ENCODE measurements at regions not wholly inside any gene's neighbourhood (a gene's known extent, or its start where the extent isn't known, plus 50 kb on each side); places are given as distances from the start of the nearest gene placed in this dataset.
"Not testable (repeated sequence)": the region's sequence is repeated elsewhere in the genome, so short reads cannot be mapped to it uniquely, and the experiment has no call there.

DNA sequence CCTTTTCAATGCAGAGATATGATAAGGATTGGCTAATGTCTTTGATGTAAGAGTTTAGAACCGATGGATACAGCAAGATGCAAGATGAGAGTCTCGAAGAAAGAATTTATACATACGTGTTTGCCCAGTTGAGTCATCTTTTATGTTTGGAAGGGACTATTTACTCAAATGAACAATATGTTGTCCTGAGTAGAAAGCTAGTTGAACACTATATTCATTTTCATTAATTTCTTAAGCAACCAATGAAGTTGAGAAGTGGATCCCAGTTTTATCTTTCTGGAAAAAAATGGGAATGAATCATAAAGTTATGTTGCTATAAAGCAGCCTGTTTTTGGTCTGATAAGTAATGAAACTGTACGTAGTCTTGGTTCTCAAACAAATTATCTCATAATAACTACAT lies 1431.7 kb upstream of the FLRT2 start:
- TF ChIP-seq POLR2A (IDR thresholded peaks at IDR 0.05) (no peak), EP300 (IDR thresholded peaks at IDR 0.05) (no peak)
- TF ChIP-seq, protein P1, sequence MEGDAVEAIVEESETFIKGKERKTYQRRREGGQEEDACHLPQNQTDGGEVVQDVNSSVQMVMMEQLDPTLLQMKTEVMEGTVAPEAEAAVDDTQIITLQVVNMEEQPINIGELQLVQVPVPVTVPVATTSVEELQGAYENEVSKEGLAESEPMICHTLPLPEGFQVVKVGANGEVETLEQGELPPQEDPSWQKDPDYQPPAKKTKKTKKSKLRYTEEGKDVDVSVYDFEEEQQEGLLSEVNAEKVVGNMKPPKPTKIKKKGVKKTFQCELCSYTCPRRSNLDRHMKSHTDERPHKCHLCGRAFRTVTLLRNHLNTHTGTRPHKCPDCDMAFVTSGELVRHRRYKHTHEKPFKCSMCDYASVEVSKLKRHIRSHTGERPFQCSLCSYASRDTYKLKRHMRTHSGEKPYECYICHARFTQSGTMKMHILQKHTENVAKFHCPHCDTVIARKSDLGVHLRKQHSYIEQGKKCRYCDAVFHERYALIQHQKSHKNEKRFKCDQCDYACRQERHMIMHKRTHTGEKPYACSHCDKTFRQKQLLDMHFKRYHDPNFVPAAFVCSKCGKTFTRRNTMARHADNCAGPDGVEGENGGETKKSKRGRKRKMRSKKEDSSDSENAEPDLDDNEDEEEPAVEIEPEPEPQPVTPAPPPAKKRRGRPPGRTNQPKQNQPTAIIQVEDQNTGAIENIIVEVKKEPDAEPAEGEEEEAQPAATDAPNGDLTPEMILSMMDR (IDR thresholded peaks at IDR 0.05) = no peak
- Histone ChIP-seq H3K27ac (no peak overlapping the region), H3K9me3 (no peaks in the 10 kb centered on the region), H3K4me3 (no peak overlapping the region), H3K27me3 (no peaks in the 10 kb centered on the region), H3K4me1 (peaks cover 0 to 6% (median 0%) of the 10 kb centered on the region in 4 donors), H3K36me3 (no peaks in the 10 kb centered on the region)
- DNase-seq = no peak
- intact Hi-C loops (cut with DNase I) = no loop called here
- 90 to 91% methylated on average over 4 of the region's 4 CpGs for WGBS, 2 donors

- H3K4me3 ChIP-seq; H3K27me3 ChIP-seq; intact Hi-C loops (cut with DNase I); H3K9me3 ChIP-seq; DNase-seq; H3K36me3 ChIP-seq; H3K4me1 ChIP-seq; H3K27ac ChIP-seq: not testable (repeated sequence)
- 93 to 98% methylated on average over 27 of the region's 27 CpGs for WGBS, 2 donors
Measured at GRCh38 chr14:84099560-84099959, 1430.4 kb upstream of the FLRT2 start.

DNA sequence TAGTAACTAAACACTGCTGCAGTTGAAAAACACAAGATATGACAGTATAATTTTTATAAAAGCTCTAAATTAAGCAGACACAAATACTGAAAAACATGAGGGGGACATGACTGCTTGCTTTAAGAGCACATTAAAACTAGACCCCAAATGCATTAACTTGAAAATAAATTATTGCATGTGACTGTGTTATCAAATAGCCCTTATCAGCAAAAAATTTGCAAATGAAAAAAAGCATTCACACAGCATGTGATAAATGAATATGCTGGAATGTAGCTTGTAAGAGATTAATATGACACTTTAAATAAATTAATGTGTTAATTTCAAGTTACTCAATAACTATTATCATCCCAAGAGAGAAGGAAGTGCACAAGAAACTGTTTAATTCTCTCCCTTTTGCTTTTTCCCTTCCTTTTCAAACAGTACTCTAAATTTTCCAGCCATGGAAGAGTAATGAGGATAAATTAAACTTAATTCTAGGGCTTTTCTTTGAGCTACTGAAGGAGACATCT lies 1422.1 kb upstream of the FLRT2 start:
- DNase-seq = no peak
- intact Hi-C loops (cut with DNase I) = no loop called here
- H3K27ac ChIP-seq = no peak overlapping the region
- H3K4me3 ChIP-seq = no peak overlapping the region
- H3K36me3 ChIP-seq = no peaks in the 10 kb centered on the region
- no peaks in the 10 kb centered on the region for H3K4me1 ChIP-seq
- TF ChIP-seq, protein P1 (IDR thresholded peaks at IDR 0.05) = no peak
- TF ChIP-seq EP300 (IDR thresholded peaks at IDR 0.05) (no peak), POLR2AphosphoS5 (IDR thresholded peaks at IDR 0.05) (no peak), POLR2A (IDR thresholded peaks at IDR 0.05) (no peak)
- H3K27me3 ChIP-seq = no peaks in the 10 kb centered on the region
- no peaks in the 10 kb centered on the region for H3K9me3 ChIP-seq

DNA sequence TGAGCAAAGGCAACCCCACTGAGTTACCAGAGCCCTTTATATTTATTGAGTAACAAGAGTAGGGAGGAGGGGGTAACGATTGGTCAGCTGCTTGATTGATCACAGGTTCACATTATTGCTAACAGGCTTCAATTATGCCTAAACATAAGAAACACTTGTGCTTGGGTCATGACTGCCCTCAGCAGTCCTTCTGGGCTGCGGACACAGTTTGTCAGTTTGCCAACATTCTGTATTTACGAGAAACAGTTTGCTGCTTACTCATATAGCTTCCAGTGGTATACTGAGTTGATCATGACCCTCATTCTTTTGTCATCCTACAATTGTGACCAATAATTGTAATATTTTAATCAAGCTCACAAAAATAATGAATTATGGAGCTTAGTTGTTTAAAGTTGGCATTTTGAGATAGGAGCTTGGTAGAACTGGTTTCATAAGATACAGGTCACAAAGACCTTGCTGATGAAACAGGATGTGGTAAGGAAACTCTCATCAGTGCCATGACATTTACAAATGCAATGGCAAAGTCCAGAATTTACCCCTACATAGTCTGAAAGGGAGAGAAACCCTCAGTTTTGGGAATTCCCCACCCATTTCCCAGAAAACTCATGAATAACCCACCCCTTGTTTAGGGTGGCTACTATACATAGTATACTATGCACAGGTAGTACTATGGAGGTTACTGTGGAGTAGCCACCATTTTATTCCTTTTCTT lies 1421.0 kb upstream of the FLRT2 start:
- Histone ChIP-seq H3K9me3 (no peaks in the 10 kb centered on the region), H3K4me1 (no peaks in the 10 kb centered on the region), H3K36me3 (no peaks in the 10 kb centered on the region), H3K27me3 (no peaks in the 10 kb centered on the region), H3K27ac (no peak overlapping the region), H3K4me3 (no peak overlapping the region)
- 86 to 91% methylated on average over 3 of the region's 3 CpGs for WGBS, 2 donors
- TF ChIP-seq POLR2A (IDR thresholded peaks at IDR 0.05) (no peak), EP300 (IDR thresholded peaks at IDR 0.05) (no peak), POLR2AphosphoS5 (IDR thresholded peaks at IDR 0.05) (no peak)
- TF ChIP-seq, protein P1 (IDR thresholded peaks at IDR 0.05) = no peak
- DNase-seq = no peak
- intact Hi-C loops (cut with DNase I) = no loop called here

GRCh38 chr14:84112589-84112988 lies 1417.4 kb upstream of the FLRT2 start:
- Histone ChIP-seq H3K9me3 (no peaks in the 10 kb centered on the region), H3K4me3 (no peak overlapping the region), H3K36me3 (no peaks in the 10 kb centered on the region), H3K27ac (no peak overlapping the region), H3K27me3 (no peaks in the 10 kb centered on the region), H3K4me1 (no peaks in the 10 kb centered on the region)
- intact Hi-C loops (cut with DNase I) = no loop called here
- 74 to 85% methylated on average over 4 of the region's 4 CpGs for WGBS, 2 donors
- DNase-seq = no peak
- TF ChIP-seq, protein P1 (IDR thresholded peaks at IDR 0.05) = no peak
- TF ChIP-seq EP300 (IDR thresholded peaks at IDR 0.05) (no peak), POLR2A (IDR thresholded peaks at IDR 0.05) (no peak), POLR2AphosphoS5 (IDR thresholded peaks at IDR 0.05) (no peak)

All from sigmoid colon (tissue), 6 donors.